H7 (cell line): ENCODE measurements at regions not wholly inside any gene's neighbourhood (a gene's known extent, or its start where the extent isn't known, plus 50 kb on each side); places are given as distances from the start of the nearest gene placed in this dataset.
"Not testable (repeated sequence)": the region's sequence is repeated elsewhere in the genome, so short reads cannot be mapped to it uniquely, and the experiment has no call there.

Experiments used
- DNase-seq: peaks from one replicate; pipeline ENCODE4 v3.0.0; 2012
- H3K27me3 ChIP-seq: 2 replicates; pipeline ENCODE4 v1.6.0; 2011; ENCODE audit warnings: mild to moderate bottlenecking, low read length; ENCODE audit not compliant: control insufficient read depth, insufficient read depth
- H3K36me3 ChIP-seq: replicated peaks from 2 replicates; pipeline ENCODE4 v1.5.1; 2011; ENCODE audit warnings: low read length; ENCODE audit not compliant: control insufficient read depth, insufficient read depth
- H3K4me3 ChIP-seq: 2 replicates; pipeline ENCODE4 v1.5.1; 2011; ENCODE audit warnings: low read depth, mild to moderate bottlenecking, control low read depth, low read length, moderate library complexity; ENCODE audit not compliant: insufficient read depth

DNA sequence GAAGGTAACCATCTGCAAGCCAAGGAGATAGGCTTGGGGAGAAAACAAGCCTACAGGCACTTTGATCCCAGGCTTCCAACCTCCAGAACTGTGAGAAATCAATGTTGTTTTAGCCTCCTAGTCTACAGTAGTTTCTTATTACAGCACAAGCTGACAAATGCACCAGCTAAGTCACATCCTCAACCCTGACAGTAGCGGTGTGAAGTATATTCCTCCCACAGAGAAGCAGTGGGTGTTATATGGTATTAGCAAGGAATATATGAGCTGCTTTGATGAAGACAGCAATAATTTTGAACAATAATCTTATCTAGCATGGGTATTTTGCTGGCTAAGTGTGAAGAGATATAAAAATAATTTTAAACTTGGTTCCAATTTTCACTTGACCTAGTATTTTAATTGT is 2415.0 kb downstream of the ARAP2 start:
- not testable (repeated sequence) for H3K36me3 ChIP-seq, H3K4me3 ChIP-seq, DNase-seq, H3K27me3 ChIP-seq

DNA sequence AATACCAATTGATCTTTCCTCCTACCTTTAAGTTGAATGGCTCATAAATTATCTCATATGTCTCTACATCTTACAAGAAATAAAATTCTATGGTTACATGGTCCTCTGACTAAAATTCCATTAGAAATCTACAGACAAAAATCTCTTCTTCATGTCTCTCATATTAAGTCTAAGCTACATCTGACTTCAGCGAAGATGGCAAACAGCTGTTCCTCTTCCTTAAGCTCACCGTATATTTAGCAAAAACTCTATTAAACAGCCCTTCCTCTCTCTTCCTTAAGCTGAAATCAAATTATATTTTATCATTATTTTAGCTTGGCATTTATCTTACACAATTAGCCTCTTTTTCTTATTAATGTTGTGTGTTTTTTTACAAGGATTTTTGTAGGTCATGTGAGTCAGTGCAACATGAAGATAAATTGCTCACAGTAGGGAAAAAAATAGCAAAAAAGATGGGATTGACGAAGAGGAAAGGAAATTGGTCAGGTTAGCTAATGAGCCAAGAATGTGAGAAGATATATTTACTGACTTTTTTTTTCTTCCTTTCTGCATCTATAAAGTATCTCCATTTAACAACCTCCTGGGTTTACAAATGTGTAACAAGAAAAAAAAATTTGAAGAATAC is 2412.8 kb downstream of the ARAP2 start:
- DNase-seq, result no peak
- Histone ChIP-seq H3K4me3 (no peak overlapping the region), H3K27me3 (no peaks in the 10 kb centered on the region), H3K36me3 (no peaks in the 10 kb centered on the region)

DNA sequence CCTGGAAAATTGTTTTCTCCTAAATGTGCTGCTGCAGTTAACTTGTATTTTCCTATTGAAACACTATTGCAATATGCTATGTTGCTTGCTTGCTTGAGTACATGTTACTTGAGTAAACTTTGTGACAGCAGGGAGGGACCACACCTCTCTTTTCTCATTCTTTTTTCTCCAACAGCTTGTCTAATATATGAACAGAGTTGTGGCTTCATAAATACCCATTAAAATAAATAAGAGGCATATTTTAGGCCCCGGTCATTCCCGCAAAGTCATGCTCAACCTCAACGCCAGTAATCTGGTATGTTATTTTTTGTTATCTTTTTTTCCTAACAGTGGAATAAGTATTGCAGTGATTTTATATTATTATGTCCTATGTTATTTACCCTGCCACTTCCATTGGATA is 2408.6 kb downstream of the ARAP2 start:
- not testable (repeated sequence) for H3K27me3 ChIP-seq, H3K36me3 ChIP-seq, H3K4me3 ChIP-seq, DNase-seq

DNA sequence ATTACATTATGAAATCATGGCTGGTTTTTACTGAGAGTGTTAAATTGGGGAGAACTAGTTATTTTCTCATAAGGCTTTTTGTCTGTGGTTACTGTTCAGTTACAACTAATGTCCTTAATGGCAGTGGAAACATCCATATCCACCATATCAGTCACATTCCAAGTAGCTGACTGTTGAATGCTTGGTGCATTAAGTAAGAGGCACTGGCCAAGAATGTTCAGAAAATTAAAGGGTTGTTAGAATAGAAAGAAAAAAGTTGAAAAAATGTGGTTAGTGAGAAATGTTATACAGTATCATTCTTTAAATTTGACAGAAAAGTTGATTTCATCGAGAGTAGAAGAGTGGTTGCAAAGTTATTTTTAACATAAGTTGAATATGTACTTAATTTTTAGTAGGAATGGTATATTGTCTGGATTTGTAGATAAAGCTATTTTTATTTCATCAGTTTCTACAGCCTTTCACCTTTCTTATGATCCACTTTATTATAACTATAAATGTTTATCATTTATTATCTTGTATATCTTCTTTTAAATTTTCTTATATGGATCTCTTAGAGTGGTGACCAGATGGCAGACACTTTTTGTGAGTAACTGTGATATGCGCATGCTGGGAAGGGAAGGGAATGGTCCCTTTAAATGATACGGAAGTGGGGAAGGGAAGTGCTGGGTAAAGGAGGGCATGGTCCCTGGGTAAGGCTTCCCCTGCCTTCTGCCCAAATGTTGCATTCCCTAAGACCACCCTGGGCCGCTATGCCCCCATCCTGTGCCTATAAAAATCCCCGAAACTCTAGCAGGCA is 2407.1 kb downstream of the ARAP2 start:
- DNase-seq, result no peak
- Histone ChIP-seq H3K4me3 (no peak overlapping the region), H3K27me3 (no peaks in the 10 kb centered on the region), H3K36me3 (no peaks in the 10 kb centered on the region)

DNA sequence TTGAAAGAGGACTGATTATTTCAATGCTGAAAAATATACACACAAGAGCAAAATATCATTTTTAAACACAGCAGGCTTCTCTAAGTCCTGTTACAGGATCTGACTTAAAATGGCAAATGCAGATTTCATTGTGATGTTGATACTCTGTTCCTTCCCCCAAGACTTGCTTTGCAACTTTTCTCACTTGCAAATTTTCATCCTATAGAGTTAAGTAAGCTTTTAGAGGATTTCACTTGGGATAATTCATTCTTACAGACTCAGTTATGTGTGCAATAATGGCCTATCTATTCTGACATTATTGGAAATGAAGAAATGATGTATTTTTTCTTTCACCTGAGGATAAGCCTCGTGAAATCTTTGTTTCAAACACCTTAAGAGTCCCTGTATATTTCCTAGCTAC is 2403.2 kb downstream of the ARAP2 start:
- H3K4me3 ChIP-seq, result no peak overlapping the region
- H3K27me3 ChIP-seq, result no peaks in the 10 kb centered on the region
- no peaks in the 10 kb centered on the region for H3K36me3 ChIP-seq
- DNase-seq, result peak; percentile 19

DNA sequence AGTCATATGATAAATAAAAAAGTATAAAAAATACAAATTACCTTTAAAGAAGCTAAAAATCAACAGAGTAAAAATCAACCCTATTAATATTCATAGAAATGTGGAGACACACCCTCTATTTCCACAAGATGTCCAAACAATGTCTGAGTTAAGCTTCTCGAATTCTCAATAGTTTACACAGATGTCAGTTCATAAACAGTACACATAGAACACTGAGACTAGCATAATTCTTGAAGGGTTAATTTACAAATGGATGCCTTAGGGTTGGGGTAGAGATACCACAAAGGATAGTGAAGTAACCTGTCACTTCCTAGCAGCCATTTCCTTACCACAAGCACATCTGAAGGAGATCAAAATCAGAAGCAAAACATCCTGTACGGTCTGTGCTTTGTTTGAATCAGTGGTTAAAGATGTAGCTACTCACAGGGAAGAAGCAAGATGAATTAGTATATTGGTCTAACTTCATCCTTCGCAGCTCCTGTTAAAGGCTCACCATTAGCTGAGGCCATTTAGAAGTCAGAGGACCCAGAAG is 2393.9 kb downstream of the ARAP2 start:
- no peak for DNase-seq
- Histone ChIP-seq H3K4me3 (no peak overlapping the region), H3K36me3 (no peaks in the 10 kb centered on the region), H3K27me3 (no peaks in the 10 kb centered on the region)

DNA sequence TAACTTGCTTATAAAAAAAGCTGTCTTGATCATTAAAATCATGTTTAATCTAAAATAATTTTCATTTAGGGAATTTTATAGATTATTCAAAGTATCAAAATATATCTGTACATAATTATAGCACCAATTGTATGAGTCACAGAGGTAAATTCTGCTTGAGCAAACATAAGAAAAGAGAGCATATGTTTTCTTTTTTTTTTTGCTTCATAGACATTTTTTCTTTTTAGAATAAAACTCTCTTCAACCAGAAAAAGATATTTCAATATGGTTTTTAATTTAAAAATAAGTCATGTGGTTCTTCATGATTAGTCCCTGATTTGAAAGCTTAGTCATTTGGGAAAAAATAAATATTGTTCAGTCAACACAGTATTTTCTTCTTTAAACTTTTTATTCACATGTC is 2390.6 kb downstream of the ARAP2 start:
- H3K4me3 ChIP-seq, H3K27me3 ChIP-seq, H3K36me3 ChIP-seq, DNase-seq: not testable (repeated sequence)

DNA sequence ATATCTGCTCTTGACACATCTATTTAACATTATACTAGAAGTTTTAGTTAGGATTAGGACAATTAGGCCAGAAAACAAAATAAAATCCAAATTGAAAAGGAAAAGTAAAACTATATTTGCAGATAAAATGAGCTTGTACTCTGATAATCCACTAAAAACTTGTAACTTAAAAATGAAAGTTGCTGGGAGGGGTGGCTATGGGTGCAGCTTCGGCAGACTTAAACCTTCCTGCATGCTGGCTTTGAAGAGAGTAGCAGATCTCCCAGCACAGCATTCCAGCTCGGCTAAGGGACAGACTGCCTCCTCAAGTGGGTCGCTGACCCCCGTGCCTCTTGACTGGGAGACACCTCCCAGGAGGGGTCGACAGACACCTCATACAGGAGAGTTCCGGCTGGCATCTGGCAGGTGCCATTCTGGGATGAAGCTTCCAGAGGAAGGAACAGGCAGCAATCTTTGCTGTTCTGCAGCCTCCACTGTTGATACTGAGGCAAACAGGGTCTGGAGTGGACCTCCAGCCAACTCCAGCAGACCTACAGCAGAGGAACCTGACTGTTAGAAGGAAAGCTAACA is 2379.9 kb downstream of the ARAP2 start:
- DNase-seq, result no peak
- no peaks in the 10 kb centered on the region for H3K36me3 ChIP-seq
- H3K27me3 ChIP-seq, result no peaks in the 10 kb centered on the region
- H3K4me3 ChIP-seq, result no peak overlapping the region

DNA sequence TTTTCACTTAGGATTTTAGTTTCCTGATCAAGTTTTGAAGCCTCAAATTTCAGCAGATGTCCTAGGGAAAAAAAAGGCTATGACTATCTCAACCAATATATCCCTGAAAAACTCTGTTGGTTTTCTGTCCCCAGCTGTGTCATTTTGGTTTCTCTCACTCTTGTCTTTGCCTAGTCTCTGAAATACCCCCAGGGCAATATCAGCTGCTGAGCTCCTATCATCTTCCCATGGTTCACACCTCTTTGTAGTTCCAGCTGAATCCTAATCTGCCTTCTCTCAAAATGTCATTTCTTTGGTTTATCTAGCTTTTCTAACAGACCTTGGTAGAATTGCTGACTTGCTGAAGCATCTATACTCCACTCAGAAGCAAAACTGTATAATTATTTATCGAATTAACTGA is 2370.5 kb downstream of the ARAP2 start:
- DNase-seq, result no peak
- H3K4me3 ChIP-seq, result no peak overlapping the region
- no peaks in the 10 kb centered on the region for H3K36me3 ChIP-seq
- H3K27me3 ChIP-seq, result no peaks in the 10 kb centered on the region

DNA sequence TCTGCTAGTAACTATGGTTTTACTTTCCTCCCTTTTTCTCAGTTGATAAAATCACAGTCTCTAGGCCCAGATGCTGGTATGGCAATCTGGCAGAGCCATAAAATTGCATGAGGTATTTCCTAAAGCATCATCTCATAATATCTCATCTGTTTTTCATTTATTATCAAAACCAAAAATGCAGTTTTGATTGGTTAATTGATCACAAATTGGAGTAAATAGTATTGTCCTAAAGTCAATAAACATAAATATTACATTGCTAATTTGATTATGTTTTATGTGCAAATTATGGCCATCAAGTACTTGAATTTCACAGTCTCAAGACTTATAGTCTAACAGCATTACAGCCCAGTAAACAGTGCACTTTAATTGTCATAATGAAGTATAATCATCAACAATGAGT is 2365.6 kb downstream of the ARAP2 start:
- Histone ChIP-seq H3K27me3 (no peaks in the 10 kb centered on the region), H3K4me3 (no peak overlapping the region), H3K36me3 (no peaks in the 10 kb centered on the region)
- DNase-seq, result no peak

DNA sequence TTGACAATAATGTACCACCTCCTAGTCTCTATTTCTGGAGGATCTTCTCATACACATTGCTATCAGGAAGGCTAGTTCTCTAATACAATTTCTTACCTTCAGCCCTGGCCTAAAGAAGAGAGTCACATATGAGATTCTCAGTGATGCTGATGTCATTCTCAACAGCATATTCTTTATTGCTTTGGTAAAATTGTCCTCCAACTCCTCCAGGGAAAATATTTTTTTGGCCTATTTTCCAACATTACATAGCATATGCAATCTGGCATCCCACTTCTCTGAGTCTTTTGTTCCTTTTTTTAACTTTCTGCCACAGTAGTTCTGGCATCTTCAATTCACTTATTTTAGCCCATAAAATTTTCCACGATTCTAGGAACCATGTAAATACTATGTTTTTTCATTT is 2363.1 kb downstream of the ARAP2 start:
- Histone ChIP-seq H3K4me3 (no peak overlapping the region), H3K27me3 (no peaks in the 10 kb centered on the region), H3K36me3 (no peaks in the 10 kb centered on the region)
- DNase-seq, result no peak

DNA sequence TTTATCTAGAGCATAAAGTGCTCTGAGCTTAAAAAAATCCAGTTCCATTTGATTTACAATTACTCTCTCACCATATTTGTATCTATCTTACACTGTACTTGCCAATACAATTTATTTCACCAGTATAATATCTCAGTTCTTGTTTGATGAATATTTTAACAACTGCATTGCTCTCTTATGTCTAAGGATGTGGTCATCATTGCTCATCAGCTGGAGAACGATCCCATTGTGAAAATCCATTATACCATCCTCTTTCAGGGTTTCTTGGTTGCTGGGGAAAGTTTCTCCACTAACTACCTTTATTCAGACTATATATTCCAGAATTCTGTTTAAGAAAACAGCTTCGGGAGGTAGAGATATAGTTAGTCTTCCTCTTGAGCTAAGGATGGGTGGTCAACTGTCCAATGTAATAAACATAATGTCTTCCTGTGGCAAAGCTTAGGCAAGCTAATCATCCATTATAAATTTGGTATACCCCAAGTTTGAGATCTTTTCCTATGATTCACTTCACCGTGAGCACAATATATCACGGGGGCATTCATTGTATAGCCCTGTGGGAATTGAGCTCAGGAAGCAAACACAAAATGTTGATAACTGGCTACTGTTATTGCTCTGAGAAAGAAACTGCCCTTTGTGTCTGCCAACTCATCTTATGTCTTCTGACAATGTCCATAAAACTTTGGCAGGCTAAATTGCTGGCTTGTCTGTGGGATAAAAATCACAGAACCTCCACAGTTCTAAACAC is 2361.9 kb downstream of the ARAP2 start:
- Histone ChIP-seq H3K4me3 (no peak overlapping the region), H3K27me3 (no peaks in the 10 kb centered on the region), H3K36me3 (no peaks in the 10 kb centered on the region)
- no peak for DNase-seq

DNA sequence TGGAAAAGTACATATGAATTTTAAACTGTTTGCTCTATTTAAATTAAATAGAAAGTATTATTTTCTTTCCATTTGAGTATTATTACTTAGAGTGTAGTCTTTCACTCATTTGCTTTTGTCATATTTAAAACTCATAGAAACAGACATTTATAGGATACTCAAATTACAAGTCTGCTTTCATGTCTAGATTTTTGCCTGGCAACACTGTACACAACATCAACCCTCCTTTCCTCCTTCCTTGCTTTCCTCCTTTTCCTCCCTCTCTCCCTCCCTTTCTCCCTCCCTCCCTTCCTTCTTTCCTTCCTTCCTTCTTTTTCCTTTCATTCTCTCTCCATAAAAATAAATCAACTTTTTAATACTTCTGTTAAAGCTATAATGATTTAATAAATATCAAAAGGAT is 2361.2 kb downstream of the ARAP2 start:
- H3K36me3 ChIP-seq, result no peaks in the 10 kb centered on the region
- no peaks in the 10 kb centered on the region for H3K27me3 ChIP-seq
- no peak for DNase-seq
- no peak overlapping the region for H3K4me3 ChIP-seq

DNA sequence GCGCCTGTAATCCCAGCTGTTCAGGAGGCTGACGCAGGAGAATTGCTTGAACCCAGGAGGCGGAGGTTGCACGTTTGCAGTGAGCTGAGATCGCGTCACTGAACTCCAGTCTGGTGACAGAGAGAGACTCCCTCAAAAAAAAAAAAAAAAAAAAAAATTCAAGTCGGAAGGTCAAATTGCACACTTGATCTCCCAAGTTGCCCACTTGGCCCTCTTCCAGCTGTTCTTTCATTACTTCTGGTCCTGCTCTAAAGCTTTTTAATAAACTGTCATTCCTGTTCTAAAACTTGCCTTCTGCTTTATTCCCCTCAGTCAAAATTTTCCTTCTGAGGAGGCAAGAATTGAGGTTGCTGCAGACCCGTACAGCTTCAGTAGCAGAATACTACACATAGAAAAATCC is 2358.0 kb downstream of the ARAP2 start:
- no peak for DNase-seq
- Histone ChIP-seq H3K27me3 (no peaks in the 10 kb centered on the region), H3K36me3 (no peaks in the 10 kb centered on the region), H3K4me3 (no peak overlapping the region)

DNA sequence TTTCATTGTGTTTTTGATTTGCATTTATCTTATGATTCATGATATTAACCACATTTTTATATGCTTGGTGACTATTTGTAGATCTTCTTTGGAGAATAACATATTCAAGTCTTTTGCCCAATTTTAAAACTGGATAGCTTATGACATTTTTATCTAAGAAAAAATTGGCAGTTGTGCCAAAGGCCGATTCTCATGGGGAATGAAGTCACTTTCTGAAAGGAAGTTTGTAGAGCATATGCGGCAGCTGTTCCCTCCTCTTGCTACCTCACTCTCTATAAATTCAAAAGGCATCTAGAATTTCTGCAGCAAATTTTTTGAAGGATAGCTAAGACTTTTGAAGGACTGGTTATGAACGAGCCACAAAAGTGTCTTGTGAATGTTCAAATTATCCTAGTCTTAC is 2353.5 kb downstream of the ARAP2 start:
- H3K27me3 ChIP-seq, result no peaks in the 10 kb centered on the region
- DNase-seq, result no peak
- H3K36me3 ChIP-seq, result no peaks in the 10 kb centered on the region
- H3K4me3 ChIP-seq, result no peak overlapping the region
